HEK293 (cell line): ENCODE measurements at regions not wholly inside any gene's neighbourhood (a gene's known extent, or its start where the extent isn't known, plus 50 kb on each side); places are given as distances from the start of the nearest gene placed in this dataset.

Experiments
- CTCF ChIA-PET: fragments of 350-600 bp; formaldehyde crosslinking; extraction: SDS; loops from one replicate; lab custom pipeline; 2021; ENCODE audit warnings: antibody characterized with exemption; lab: Yijun Ruan, JAX
- POLR2A ChIA-PET: fragments of 300-600 bp; formaldehyde crosslinking; extraction: SDS; loops from one replicate; lab custom pipeline; 2020; ENCODE audit warnings: antibody characterized with exemption, inconsistent platforms; lab: Yijun Ruan, JAX
- H3K27ac ChIP-seq: fragments of 200-500 bp; sonication (Bioruptor generic); 2 replicates; pipeline ENCODE4 v1.5.1; 2014; ENCODE audit warnings: low read depth, low read length, control low read depth, inconsistent platforms; ENCODE audit errors: extremely low read depth
- H3K36me3 ChIP-seq, 2 experiments: fragments of 200-500 bp in 1 of 2; sonication (Bioruptor generic) in 1 of 2; 1 replicate in 1 of 2; 2 replicates in 1 of 2; pipeline ENCODE4 v1.5.1; 2014 to 2017; ENCODE audit warnings: inconsistent platforms in 2 of 2, low read length in 2 of 2; ENCODE audit not compliant: control insufficient read depth in 2 of 2, insufficient read depth in 1 of 2
- H3K4me1 ChIP-seq: fragments of 200-500 bp; sonication (Bioruptor generic); 2 replicates; pipeline ENCODE4 v1.5.1; 2014; ENCODE audit warnings: mild to moderate bottlenecking, low read length, inconsistent platforms; ENCODE audit not compliant: control insufficient read depth, insufficient read depth
- H3K4me3 ChIP-seq: 2 replicates; pipeline ENCODE4 v1.5.1; 2011; ENCODE audit warnings: low read depth, mild to moderate bottlenecking, control low read depth, low read length, moderate library complexity
- H3K9me3 ChIP-seq: fragments of 200-500 bp; sonication (Bioruptor generic); 2 replicates; pipeline ENCODE4 v1.5.1; 2014; ENCODE audit warnings: low read depth, low read length, inconsistent platforms; ENCODE audit not compliant: control insufficient read depth, insufficient read depth
- FEZF1 ChIP-seq: fragments of 450-650 bp; formaldehyde crosslinking; IDR thresholded peaks from 2 replicates; pipeline ENCODE4 v1.5.1; 2016; ENCODE audit warnings: missing biosample characterization, missing genetic modification characterization
- KLF9 ChIP-seq: fragments of 450-650 bp; formaldehyde crosslinking; IDR thresholded peaks from 2 replicates; pipeline ENCODE4 v1.5.1; 2016; ENCODE audit warnings: missing biosample characterization, missing genetic modification characterization, low read depth
- SP3 ChIP-seq: fragments of 450-650 bp; formaldehyde crosslinking; IDR thresholded peaks from 2 replicates; pipeline ENCODE4 v1.5.1; 2016; ENCODE audit warnings: missing biosample characterization, missing genetic modification characterization
- ZFP3 ChIP-seq: fragments of 450-650 bp; formaldehyde crosslinking; IDR thresholded peaks from 2 replicates; pipeline ENCODE4 v1.5.1; 2016; ENCODE audit warnings: low read depth, missing biosample characterization, missing genetic modification characterization
- ZNF132 ChIP-seq: fragments of 450-650 bp; formaldehyde crosslinking; IDR thresholded peaks from 2 replicates; pipeline ENCODE4 v1.5.1; 2017; ENCODE audit warnings: missing biosample characterization, missing genetic modification characterization, borderline replicate concordance
- ZNF426 ChIP-seq: fragments of 450-650 bp; formaldehyde crosslinking; IDR thresholded peaks from 2 replicates; pipeline ENCODE4 v1.5.1; 2017; ENCODE audit warnings: missing biosample characterization, missing genetic modification characterization, mild to moderate bottlenecking, inconsistent platforms, moderate library complexity
- ZNF501 ChIP-seq: fragments of 450-650 bp; formaldehyde crosslinking; IDR thresholded peaks from 2 replicates; pipeline ENCODE4 v1.5.1; 2016; ENCODE audit warnings: missing biosample characterization, missing genetic modification characterization
- ZNF645 ChIP-seq: fragments of 450-650 bp; formaldehyde crosslinking; IDR thresholded peaks from 2 replicates; pipeline ENCODE4; 2016; ENCODE audit warnings: missing biosample characterization, missing genetic modification characterization
- ZNF747 ChIP-seq: fragments of 450-650 bp; formaldehyde crosslinking; IDR thresholded peaks from 2 replicates; pipeline ENCODE4 v1.5.1; 2016; ENCODE audit warnings: missing biosample characterization, missing genetic modification characterization
- TF ChIP-seq, protein P1 (sequence below): fragments of 450-650 bp; formaldehyde crosslinking; IDR thresholded peaks from 2 replicates; pipeline ENCODE4 v1.5.0; 2017; ENCODE audit warnings: missing biosample characterization, missing genetic modification characterization, borderline replicate concordance
- TF ChIP-seq, protein P2 (sequence below): fragments of 450-650 bp; formaldehyde crosslinking; IDR thresholded peaks from 2 replicates; pipeline ENCODE4 v1.5.1; 2016; ENCODE audit warnings: missing biosample characterization, missing genetic modification characterization
- TF ChIP-seq, protein P3 (sequence below): fragments of 450-650 bp; formaldehyde crosslinking; IDR thresholded peaks from 2 replicates; pipeline ENCODE4 v1.5.1; 2017; ENCODE audit warnings: missing biosample characterization, missing genetic modification characterization

- TF ChIP-seq ZNF645 (tag by site-specific recombination) = no peak
- no peak for TF ChIP-seq ZNF747
These were observed 528.9 kb downstream of the TMEM121 start (continued) for GRCh38 chr14:106055289-106055688.

GRCh38 chr14:106058342-106058741, 532.0 kb downstream of the TMEM121 start:
- Histone ChIP-seq H3K36me3 (no peaks in the 10 kb centered on the region), H3K4me3 (no peak overlapping the region), H3K27ac (no peak overlapping the region), H3K4me1 (no peaks in the 10 kb centered on the region), H3K9me3 (no peaks in the 10 kb centered on the region)
- ChIA-PET CTCF (interaction anchor here (0.6 to 1.2 kb wide), 2 partner anchors 10 to 12 kb away, joined by 3 read pairs; no protein-coding TSS in a partner anchor), POLR2A (no interaction called here)
- no peak for TF ChIP-seq ZNF501 (tag by site-specific recombination)
- TF ChIP-seq ZFP3 = no peak

DNA sequence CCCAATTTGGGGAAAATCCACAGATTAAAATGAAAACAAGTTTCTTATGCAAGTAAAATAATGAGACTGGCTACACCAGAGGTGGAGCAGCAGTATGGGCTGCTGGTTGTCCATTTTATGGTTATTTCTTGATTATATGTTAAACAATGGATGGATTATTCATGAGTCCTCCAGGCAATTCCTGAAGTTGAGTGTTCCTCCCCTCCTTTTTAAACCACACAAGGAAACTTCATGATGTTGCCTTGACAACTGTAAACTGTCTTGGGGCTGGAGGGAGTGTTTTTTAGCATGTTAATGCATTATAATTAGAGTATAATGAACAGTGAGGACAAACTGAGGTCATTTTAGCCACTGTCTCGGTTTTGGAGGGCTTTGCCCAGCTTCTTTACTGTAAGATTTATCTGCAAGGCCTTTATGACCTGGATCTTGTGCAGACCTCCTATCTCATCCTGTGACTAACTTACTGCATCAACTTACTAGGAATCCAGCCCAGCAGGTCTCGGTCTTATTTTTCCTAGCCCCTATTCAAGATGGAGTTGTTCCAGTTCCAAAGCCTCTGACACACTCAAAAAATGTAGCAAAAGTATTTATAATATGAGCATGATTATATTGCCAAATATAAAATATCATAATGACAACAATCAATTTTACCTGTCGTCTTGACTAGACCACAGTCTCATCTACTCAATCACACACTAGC, 534.0 kb downstream of the TMEM121 start:
- CTCF ChIA-PET = interaction anchor here (0.7 to 1.8 kb wide), 5 partner anchors 11 to 313 kb away, joined by 3 to 8 read pairs (median 3); no protein-coding TSS in a partner anchor

More for the DNA sequence above, 534.0 kb downstream of the TMEM121 start:
- Histone ChIP-seq H3K36me3 (no peaks in the 10 kb centered on the region), H3K9me3 (no peaks in the 10 kb centered on the region), H3K27ac (no peak overlapping the region), H3K4me3 (no peak overlapping the region), H3K4me1 (no peaks in the 10 kb centered on the region)
- TF ChIP-seq, protein P1, sequence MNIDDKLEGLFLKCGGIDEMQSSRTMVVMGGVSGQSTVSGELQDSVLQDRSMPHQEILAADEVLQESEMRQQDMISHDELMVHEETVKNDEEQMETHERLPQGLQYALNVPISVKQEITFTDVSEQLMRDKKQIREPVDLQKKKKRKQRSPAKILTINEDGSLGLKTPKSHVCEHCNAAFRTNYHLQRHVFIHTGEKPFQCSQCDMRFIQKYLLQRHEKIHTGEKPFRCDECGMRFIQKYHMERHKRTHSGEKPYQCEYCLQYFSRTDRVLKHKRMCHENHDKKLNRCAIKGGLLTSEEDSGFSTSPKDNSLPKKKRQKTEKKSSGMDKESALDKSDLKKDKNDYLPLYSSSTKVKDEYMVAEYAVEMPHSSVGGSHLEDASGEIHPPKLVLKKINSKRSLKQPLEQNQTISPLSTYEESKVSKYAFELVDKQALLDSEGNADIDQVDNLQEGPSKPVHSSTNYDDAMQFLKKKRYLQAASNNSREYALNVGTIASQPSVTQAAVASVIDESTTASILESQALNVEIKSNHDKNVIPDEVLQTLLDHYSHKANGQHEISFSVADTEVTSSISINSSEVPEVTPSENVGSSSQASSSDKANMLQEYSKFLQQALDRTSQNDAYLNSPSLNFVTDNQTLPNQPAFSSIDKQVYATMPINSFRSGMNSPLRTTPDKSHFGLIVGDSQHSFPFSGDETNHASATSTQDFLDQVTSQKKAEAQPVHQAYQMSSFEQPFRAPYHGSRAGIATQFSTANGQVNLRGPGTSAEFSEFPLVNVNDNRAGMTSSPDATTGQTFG (tag by site-specific recombination) = no peak
- no peak for TF ChIP-seq SP3 (tag by site-specific recombination)
- TF ChIP-seq KLF9 = no peak
- TF ChIP-seq, protein P2, sequence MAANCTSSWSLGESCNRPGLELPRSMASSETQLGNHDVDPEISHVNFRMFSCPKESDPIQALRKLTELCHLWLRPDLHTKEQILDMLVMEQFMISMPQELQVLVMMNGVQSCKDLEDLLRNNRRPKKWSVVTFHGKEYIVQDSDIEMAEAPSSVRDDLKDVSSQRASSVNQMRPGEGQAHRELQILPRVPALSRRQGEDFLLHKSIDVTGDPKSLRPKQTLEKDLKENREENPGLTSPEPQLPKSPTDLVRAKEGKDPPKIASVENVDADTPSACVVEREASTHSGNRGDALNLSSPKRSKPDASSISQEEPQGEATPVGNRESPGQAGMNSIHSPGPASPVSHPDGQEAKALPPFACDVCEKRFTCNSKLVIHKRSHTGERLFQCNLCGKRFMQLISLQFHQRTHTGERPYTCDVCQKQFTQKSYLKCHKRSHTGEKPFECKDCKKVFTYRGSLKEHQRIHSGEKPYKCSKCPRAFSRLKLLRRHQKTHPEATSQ (tag by site-specific recombination) = no peak
- TF ChIP-seq, protein P3, sequence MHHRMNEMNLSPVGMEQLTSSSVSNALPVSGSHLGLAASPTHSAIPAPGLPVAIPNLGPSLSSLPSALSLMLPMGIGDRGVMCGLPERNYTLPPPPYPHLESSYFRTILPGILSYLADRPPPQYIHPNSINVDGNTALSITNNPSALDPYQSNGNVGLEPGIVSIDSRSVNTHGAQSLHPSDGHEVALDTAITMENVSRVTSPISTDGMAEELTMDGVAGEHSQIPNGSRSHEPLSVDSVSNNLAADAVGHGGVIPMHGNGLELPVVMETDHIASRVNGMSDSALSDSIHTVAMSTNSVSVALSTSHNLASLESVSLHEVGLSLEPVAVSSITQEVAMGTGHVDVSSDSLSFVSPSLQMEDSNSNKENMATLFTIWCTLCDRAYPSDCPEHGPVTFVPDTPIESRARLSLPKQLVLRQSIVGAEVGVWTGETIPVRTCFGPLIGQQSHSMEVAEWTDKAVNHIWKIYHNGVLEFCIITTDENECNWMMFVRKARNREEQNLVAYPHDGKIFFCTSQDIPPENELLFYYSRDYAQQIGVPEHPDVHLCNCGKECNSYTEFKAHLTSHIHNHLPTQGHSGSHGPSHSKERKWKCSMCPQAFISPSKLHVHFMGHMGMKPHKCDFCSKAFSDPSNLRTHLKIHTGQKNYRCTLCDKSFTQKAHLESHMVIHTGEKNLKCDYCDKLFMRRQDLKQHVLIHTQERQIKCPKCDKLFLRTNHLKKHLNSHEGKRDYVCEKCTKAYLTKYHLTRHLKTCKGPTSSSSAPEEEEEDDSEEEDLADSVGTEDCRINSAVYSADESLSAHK = no peak
- no peak for TF ChIP-seq ZNF426 (tag by site-specific recombination)
- TF ChIP-seq FEZF1 = no peak
- no peak for TF ChIP-seq ZNF132 (tag by site-specific recombination)
- no peak for TF ChIP-seq ZFP3
- POLR2A ChIA-PET = no interaction called here
